Renal cortex interstitium (tissue), 11 donors: ENCODE measurements at regions not wholly inside any gene's neighbourhood (a gene's known extent, or its start where the extent isn't known, plus 50 kb on each side); places are given as distances from the start of the nearest gene placed in this dataset.
"Not testable (repeated sequence)": the region's sequence is repeated elsewhere in the genome, so short reads cannot be mapped to it uniquely, and the experiment has no call there.

ENCODE experiments used
- DNase-seq, 11 donors: peaks; one replicate each; pipeline ENCODE4 v3.0.0-alpha.2; 2013; ENCODE audit warnings: low read depth in 9 of 11, low spot score in 4 of 11; ENCODE audit errors: extremely low read depth in 1 of 11

DNA sequence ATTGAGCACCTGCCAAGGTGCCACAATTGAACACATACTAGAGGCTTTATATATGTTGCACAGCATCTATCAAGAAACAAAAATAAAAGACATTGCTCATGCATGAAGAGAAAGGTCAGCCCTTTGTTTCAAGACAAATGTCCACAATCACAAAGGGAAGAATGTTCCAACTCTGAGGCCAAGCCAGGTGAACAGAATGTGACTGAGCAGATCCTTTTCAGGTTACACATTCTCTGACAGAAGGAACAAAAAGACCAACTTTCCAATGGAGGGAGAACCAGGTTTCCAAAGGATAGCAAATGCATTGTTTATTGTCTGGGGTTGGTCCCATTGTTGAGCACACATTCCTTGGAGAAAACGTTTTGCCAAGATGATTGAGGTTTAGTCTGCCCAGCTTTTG is 50.2 kb upstream of the FAM174B start:
- DNase-seq, result no peak

DNA sequence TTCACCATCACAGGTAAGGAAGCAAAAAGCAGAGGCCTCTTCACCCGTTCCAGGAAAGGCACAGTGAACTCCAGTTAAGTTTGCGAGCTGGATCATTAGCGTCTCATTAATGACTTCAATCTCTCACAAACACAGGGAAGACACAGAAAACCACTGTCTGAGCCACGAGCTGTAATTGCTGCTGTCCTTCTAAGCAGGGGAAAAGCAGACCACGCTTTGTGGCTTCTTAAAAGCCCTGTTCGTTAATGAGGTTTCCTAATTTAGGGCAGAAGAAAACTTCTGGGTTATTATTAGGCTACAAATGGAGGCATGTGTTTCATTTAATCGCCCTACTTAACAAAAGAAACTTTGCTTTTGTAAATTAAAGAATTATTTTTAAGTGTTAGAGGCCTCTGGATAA is 50.6 kb upstream of the FAM174B start:
- DNase-seq, result no peak

DNA sequence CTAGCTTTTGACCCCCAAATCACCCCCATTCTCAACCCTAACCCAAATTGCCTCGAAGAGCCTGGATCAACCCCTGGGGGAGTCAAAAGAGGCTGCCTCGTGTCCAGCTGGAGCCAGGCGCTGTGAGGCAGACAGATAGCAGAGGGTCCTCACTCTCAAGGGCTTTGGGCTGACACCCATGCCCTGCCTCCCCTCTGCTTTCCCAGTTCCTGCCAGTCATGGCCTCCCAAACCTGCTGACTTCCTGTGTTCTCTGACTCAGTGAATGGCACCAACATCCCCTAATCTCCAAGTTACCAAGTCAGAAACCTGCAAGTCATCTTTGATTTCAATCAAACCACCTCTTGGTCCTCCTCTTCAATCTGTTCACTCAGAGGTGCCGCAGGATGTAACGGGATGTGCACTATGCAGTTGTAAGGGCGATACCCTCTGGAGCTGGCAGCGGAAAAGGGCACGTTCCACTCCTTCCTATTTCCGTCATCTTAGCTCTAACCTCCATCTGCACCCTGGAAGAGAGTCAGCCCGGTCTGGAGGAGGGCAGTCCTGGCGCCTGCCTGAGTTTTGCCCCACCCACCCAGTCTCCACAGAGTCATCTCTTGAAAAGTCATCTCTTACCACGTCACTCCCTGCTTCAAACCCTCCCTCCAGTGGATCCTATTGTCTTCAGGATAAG is 52.4 kb upstream of the FAM174B start:
- DNase-seq, result no peak

DNA sequence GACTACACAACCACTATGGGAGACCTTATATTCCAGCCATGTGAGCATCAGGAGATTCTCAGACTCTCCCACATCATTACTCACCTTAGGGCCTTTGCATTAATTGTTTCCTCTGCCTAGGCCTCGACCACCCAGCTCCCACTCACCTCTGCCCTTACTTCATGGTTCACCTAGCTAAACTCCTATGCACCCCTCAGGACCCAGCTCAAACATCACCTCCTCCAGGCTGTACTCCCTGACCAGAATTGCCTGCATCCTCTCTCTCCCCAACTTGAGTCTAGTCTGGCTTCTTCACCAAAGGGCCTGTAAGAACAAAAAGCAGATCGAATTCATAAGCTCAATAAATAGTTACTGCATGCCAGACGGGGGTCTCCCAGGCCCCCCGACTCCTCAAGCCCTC is 53.1 kb upstream of the FAM174B start:
- DNase-seq, result no peak

DNA sequence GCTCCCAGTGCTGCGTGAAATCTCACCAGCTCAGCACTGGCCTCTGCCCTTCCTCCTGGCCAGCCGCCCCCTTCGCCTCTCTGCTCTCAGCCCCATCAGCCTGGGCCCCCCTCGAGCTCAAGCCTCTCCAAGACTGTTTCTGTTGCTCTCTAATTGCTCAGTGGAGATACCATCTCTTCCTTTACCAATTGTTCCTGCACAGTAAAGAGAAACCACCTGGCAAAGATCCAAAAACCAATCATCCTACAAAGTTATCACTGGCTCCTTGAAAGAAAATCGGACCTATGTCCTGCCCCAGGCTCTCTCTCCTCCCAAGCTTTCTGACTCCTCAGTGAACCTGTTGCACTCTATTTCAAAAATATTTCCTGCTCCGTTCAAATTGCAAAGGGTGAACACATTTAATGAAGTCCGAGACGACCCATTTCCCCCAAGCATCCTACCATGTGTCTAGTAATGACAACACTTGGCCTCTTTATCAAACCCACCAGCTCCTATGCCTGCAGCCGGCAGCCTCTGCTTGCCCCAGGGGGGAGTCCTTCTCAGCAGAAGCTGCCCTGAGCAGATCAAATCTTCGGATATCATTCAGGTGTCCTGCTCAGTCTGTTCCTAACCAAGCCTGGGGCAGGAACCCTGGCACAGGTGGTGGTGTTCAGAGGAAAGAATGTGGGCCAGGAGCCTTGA is 53.7 kb upstream of the FAM174B start:
- no peak for DNase-seq

DNA sequence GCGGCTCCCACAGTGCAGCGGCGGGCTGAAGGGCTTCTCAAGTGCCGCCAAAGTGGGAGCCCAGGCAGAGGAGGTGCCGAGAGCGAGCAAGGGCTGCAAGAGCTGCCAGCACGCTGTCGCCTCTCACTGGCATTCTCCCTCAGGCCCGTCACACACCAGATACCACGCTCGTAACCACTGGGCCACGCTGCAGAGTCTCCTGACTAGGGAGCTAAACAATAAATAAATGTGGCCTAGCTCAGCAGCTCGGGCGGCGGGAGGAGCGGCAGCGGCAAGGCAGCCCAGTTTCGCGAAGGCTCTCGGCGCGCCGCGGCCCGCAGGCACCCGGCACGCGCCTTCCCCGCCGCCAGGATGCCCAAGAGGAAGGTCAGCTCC is 55.9 kb upstream of the FAM174B start:
- no peak for DNase-seq

DNA sequence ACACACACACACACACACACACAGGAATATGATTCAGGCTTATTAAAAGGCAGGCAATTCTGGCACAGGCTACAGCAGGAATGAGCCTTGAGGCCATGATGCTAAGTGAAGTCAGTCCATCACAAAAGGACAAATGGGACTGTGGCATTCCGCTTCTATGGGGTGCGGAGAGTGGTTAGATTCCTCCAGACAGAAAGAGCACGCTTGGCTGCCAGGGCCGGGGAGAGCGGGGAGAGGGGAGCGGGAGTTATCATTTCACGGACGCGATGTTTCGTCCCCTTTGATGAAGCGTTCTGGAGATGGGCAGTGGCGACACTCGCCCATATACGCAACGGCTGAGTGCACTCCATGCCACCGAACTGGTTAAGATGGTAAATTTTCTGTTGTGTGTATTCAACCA is 58.5 kb upstream of the FAM174B start:
- DNase-seq, result peak in 4 of 11 donors; percentile 31 to 56 (median 46)

DNA sequence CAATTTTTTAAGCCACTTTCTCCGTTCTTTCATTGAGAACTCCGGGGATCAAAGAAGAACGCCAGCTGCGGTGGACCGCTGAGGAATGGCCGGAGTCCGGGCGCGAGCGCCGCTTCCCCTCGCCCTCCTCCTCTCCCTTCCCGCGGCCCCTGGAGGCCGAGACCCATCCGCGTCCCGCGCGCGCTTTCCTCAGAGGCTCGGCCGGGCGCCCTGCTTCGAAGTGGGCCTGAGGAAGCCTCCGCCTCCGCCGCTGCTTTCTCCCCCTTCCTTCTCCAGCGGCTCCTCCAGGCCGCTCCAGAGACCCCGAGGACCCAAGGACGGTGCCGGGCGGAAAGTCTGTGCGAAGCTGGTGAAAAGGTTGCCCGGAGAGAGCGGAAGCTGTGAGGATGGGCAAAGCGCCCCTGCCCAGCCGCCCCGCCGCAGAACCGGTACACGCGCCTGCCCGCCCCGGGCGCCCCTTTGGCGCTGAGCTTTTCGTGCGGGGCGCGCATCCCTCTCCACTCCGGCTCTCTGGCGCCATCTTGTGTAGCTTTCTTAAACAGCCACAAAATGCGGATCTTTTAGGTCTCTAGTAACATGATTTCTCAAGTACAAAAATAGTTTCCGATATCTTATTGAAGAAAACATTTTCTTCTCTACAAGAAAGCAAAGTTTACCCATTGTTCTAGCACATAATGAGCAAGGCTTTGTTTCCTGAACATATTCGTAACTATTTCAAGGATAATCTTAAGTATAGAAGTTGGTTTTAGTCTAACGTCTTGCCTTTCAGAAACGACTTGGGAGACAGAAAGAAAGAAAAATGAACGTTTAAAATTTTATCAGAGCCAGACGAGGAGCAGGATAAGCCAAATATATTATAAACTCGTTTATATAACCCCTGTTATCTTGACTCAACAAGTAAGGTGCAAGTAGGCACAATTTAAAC is 59.2 kb upstream of the FAM174B start:
- DNase-seq, result peak in 10 of 11 donors; percentile 69 to 89 (median 83)

DNA sequence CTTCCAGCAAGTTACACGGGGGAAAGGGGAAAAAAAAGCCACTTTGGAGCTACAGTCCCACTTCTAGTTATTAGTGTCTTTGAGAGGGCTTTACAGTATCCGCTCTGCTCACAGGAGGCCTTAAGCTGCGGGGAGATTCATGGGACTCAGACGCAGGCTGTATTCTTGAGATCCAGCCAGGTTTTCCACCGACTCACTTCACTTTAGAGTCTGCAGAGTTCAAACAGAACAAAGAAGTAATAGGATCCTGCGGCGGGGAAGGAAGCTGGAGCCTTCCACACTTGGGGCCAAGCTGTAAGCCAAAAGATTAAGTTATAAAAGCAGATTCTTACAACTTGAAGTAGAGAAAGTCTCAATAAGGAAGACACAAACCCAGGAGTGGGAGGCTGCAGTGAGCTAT is 60.2 kb upstream of the FAM174B start:
- DNase-seq, result no peak

DNA sequence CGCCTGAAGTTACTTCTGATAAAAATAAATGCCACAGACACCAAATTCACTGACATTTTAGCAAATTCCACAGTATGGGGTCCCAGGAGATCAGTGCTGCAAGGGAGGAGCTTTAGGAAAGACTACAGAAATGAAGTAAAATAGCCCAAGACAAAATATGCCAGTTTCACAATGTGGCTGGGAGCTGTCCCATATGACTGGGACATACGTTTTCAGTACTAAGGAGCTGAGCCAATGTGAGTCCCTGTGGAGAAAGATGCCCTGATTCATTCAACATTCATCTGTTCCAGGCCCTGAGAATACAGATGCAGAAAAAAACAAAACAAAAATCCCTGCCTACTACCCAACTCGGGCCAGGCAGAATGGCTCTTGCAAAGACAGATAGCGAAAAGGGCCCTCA is 63.4 kb upstream of the FAM174B start:
- no peak for DNase-seq

DNA sequence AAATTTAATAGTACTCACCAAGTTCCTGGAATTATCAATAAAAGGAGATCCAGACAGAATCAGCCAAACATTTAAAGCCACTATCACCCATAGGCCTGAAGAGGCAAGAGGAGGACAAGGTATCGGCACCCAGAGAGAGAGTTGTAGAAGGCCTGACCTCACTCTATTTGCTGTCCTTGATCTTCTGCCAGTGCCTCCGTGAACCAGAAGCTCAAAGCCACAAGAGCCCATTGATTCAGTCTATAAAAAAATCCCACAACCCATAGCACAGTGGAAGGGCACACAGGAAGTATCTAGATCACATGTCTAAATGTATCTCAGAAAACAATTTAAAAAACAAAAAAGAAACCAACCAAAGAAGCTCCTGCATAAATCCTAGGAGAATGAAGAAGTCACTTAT is 68.6 kb upstream of the FAM174B start:
- DNase-seq, result no peak

DNA sequence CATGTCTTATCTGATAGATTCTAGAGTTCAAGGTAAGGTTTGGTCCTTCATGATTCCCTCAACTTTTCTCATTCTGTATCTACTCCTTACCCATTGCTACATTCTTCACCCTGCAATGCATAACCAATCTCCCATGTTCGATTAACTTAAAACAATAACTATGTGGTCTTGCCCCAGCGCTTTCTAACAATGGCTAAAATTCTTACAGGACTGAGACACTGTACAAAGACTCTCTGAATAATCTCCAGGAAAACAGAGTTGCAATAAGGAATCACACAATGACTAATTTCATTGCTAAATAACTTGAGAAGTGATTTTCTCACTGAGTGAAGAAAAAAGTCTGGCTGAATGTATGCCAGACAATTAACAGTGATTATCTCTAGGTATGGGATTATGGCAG is 69.6 kb upstream of the FAM174B start:
- DNase-seq, result no peak

DNA sequence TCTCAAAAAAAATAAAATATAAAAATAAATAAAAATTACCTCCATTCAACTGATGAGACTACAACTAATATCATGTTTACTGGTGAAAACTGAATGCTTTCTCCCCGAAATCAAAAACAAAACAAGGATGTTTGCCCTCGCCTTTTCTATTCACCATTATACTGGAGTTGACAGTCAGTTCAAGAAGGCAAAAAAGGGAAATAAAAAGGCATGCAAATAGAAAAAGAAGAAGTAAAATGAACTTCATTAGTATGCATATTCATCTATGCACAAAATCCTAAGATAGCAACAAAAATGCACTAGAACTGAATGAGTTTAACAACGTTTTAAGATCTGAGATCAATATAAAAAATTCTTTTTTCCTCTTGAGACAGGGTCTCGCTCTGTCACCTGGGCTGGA is 72.7 kb upstream of the FAM174B start:
- DNase-seq, result no peak

DNA sequence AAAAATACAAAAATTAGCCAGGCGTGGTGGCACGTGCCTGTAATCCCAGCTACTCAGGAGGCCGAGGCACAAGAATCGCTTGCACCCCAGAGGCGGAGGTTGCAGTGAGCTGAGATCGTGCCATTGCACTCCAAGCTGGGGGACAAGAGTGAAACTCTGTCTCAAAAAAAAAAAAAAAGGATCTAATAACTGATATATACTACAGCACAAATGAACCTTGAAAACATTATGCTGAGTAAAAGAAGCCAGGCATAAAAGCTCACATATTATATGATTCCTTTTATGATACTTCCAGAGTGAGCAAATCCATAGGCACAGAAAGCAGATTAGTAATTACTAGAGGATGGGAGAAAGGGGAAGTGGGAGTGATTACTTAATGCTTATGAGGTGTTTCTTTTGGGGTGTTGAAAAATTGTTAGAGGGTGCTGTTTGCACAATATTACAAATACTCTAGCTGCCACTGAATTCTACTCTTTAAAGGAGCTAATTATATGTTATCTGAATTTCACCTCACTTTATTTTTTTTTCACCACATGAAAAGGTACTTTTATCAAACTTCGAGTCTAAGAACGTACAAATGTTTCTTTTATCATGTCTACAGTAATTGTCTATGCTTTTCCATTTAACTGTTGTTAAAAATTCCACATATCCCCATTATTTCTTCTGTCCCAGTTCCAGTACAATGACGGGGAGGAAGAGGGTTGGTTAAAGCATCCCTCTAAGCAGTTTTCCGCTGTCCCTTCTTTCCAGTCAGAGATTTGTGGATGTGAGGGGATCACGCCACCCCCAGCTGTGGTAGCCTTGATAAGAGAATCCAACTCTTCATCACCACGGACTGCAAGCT is 77.7 kb upstream of the FAM174B start:
- DNase-seq, result no peak

DNA sequence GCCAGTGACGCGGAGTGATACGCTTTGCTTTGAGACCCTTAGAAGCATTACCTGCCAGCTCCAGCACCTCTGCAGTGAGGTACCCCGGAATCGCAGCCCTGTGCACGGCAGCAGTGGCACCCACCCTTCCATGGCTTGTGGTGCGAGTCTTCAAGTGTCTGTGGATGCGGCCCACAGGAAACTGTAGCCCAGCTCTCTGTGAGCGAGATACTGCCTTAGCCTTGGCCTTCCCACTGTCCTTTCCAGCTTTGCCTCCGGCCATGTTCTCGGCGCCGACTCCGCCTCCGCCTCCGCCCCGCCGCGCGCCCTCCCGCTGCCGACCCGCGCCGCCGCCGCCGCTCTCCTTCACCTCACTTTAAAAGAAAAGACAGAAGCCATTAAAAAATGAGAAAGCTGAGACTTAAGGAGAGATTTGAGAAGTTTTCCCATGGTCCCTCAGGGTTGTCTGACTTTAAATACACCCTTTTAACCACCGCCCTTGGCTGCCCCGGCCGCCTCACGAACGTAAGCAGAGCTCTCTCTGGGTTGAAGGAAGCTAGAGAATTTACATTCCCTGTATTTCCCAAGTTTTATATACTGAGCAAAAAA is 78.5 kb upstream of the FAM174B start:
- peak in 10 of 11 donors; percentile 38 to 59 (median 46) for DNase-seq

DNA sequence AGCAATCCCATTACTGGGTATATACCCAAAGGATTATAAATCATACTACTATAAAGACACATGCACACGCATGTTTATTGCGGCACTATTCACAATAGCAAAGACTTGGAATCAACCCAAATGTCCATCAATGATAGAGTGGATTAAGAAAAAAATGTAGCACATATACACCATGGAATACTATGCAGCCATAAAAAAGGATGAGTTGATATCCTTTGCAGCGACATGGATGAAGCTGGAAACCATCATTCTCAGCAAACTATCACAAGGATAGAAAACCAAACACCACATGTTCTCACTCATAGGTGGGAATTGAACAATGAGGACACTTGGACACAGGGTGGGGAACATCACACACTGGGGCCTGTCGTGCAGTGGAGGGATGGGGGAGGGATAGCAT is 83.7 kb upstream of the FAM174B start:
- not testable (repeated sequence) for DNase-seq

DNA sequence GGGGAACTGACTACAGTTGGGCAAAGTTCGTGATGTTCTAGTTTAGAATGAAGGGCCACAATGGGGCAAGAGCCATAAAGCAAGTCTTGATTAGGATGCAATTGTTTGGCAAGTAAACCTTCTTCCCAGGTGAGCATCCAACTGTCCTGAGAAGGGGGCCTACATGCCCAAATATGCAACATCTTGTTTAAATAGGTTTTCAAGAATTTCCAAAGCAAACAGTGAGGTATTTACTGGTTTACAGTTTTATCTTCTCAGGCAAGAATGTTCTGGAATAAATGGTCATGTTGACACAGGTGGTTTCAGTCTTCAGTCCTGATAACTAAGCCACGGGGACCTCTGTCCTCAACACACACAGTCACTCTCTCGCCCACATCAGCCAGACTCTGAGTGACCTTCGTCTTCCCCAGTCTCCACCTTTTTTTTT is 90.3 kb upstream of the FAM174B start:
- DNase-seq, result no peak

DNA sequence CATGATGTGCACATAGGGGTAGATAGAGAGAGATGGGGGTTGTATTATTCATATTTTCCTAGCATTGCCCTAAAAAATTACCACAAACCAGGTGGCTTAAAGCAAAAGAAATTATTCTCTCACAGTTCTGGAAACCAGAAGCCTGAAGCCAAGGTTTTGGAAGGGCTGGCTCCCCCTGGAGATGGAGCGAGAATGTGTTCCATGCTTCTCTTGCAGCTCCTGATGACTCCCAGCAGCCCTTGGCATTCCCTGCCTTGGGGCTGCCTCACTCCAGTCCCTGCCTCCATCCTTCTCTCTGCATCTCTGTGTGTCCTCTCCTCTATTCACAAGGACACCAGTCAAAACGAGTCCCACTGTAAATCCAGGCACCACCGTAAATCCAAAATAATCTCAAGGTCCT is 91.5 kb upstream of the FAM174B start:
- DNase-seq, result no peak

DNA sequence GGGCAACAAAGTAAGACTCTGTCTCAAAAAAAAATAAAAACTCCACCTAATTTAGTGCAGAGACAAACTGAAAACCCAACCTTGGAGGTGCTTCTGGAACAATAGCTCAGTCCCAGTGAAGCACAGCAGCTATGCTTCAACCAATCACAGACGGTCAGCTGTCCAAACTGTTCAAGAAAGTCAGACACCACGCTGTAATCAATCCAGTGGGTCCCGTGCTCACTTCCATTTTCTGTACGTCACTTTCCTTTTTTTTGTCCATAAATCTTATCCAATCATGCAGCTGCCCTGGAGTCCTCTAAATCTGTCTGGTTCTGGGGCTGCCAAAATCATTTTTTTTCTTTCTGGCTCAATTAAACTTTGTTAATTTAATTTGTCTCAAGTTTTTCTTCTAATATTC is 93.6 kb upstream of the FAM174B start:
- no peak for DNase-seq
